ENCODE measurements at regions not wholly inside any gene's neighbourhood (a gene's known extent, or its start where the extent isn't known, plus 50 kb on each side); places are given as distances from the start of the nearest gene placed in this dataset.

GRCh38 chr4:166502660-166503059 lies 629.6 kb downstream of the TLL1 start:
- TF ChIP-seq ZNF175 (tag by site-specific recombination; IDR thresholded peaks at IDR 0.05) = no peak
- no peak for TF ChIP-seq ZNF792 (tag by site-specific recombination; IDR thresholded peaks at IDR 0.05)
- TF ChIP-seq ZNF488 (tag by site-specific recombination; IDR thresholded peaks at IDR 0.05) = no peak
- no peak for TF ChIP-seq ZNF112 (tag by site-specific recombination; IDR thresholded peaks at IDR 0.05)
- TF ChIP-seq CTCF (tag by site-specific recombination; IDR thresholded peaks at IDR 0.05) = no peak
- no peak for TF ChIP-seq REST (tag by site-specific recombination; IDR thresholded peaks at IDR 0.05)
- no peak for TF ChIP-seq ZNF274 (IDR thresholded peaks at IDR 0.05; ENCODE audit: low read length)
- no peak for TF ChIP-seq ZNF274 (tag by site-specific recombination; IDR thresholded peaks at IDR 0.05; ENCODE audit: borderline replicate concordance)
- TF ChIP-seq ZNF239 (tag by site-specific recombination; IDR thresholded peaks at IDR 0.05) = no peak
- no peak for TF ChIP-seq MZF1 (tag by site-specific recombination; IDR thresholded peaks at IDR 0.05; ENCODE audit: borderline replicate concordance)
- no peak for TF ChIP-seq ZSCAN23 (tag by site-specific recombination; IDR thresholded peaks at IDR 0.05)
- TF ChIP-seq ZNF202 (tag by site-specific recombination; IDR thresholded peaks at IDR 0.05; ENCODE audit: borderline replicate concordance) = no peak
- TF ChIP-seq ZFP37 (tag by site-specific recombination; IDR thresholded peaks at IDR 0.05) = no peak
- TF ChIP-seq HOXA7 (CRISPR knock-in tag; IDR thresholded peaks at IDR 0.05; ENCODE audit: borderline replicate concordance) = no peak
- TF ChIP-seq ZBTB17 (tag by site-specific recombination; IDR thresholded peaks at IDR 0.05) = no peak
